Kidney (tissue), 13 donors: ENCODE measurements at regions not wholly inside any gene's neighbourhood (a gene's known extent, or its start where the extent isn't known, plus 50 kb on each side); places are given as distances from the start of the nearest gene placed in this dataset.

Experiments
- DNase-seq, 5 donors: peaks; one replicate each; pipeline ENCODE4 v3.0.0-alpha.2; 2013 to 2020
- FAIRE-seq: peaks from 2 replicates; lab custom pipeline; 2012; peaks lifted over from hg19 to GRCh38; lab: Jason Lieb, UNC
- H3K27ac ChIP-seq, 2 donors: one replicate each; pipeline ENCODE4 v1.7.0; 2013; ENCODE audit warnings: low read depth in 2 of 2, low read length in 2 of 2, inconsistent platforms in 1 of 2
- H3K27me3 ChIP-seq: one replicate; pipeline ENCODE4 v1.7.1; 2013; ENCODE audit warnings: low read length, inconsistent platforms; ENCODE audit not compliant: control insufficient read depth, insufficient read depth
- H3K36me3 ChIP-seq, 3 donors: one replicate each; pipeline versions ENCODE4 v1.7.0 to v1.7.1; 2013; ENCODE audit warnings: low read length in 3 of 3, control low read depth in 1 of 3, inconsistent platforms in 1 of 3; ENCODE audit not compliant: insufficient read depth in 3 of 3, control insufficient read depth in 2 of 3
- H3K4me1 ChIP-seq, 3 donors: one replicate each; pipeline versions ENCODE4 v1.7.0 to v1.7.1; 2013; ENCODE audit warnings: low read length in 3 of 3, inconsistent platforms in 1 of 3, low read depth in 1 of 3; ENCODE audit not compliant: control insufficient read depth in 2 of 3, insufficient read depth in 2 of 3
- H3K4me3 ChIP-seq, 3 donors: one replicate each; pipeline versions ENCODE4 v1.7.0 to v1.8.1; 2013; ENCODE audit warnings: low read length in 3 of 3, control low read depth in 1 of 3, inconsistent platforms in 1 of 3
- H3K9ac ChIP-seq, 3 donors: one replicate each; pipeline versions ENCODE4 v1.7.0 to v1.7.1; 2013; ENCODE audit warnings: low read length in 3 of 3, control low read depth in 1 of 3, inconsistent platforms in 1 of 3
- H3K9me3 ChIP-seq, 3 donors: one replicate each; pipeline versions ENCODE4 v1.7.0 to v1.7.1; 2013; ENCODE audit warnings: low read length in 3 of 3, control low read depth in 1 of 3, inconsistent platforms in 1 of 3; ENCODE audit not compliant: control insufficient read depth in 2 of 3, insufficient read depth in 1 of 3
- CTCF ChIP-seq: IDR thresholded peaks from 3 replicates; pipeline ENCODE4 v1.5.1; 2012; ENCODE audit warnings: mild to moderate bottlenecking, moderate library complexity, borderline replicate concordance; ENCODE audit not compliant: insufficient read depth; ENCODE audit errors: extremely low read depth
- intact Hi-C: fragments of 100-400 bp; cut with DNase I; formaldehyde crosslinking; loops from one replicate; pipeline ENCODE4 v1.11.1; 2022
- donor health status: control.
- donor health status: control.
- donor health status: control.
- donor health status: control.
- donor health status: control.
- donor health status: DM: yes; HTN: yes; CAD: no.
- donor health status: Normal renal cell carcinoma (clear cell type).

DNA sequence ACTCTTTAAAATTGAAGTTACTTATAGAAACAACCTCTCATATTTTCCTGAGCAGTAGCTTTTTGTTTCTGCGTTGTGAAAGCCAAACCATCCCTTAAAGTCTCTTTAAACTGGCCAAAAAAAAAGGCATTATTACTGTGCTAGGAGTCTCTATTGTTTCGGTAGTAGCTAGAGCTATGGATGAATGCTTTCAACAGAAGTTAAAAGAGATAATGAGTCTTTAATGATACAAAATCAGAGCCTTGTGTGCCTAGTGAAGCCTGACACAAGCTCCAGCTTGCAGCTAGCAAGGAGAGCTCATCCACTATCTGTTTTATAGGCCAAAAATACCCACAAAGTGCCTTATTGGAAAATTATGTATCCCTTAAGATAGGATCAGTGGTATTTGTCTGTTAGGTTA is 360.4 kb upstream of the CDIN1 start:
- H3K27ac ChIP-seq: no peak overlapping the region
- H3K27me3 ChIP-seq: no peaks in the 10 kb centered on the region
- H3K9ac ChIP-seq: no peak overlapping the region
- H3K4me1 ChIP-seq: no peaks in the 10 kb centered on the region
- FAIRE-seq: no peak
- intact Hi-C loops: no loop called here
- TF ChIP-seq CTCF: no peak
- no peak for DNase-seq
- no peaks in the 10 kb centered on the region for H3K36me3 ChIP-seq
- H3K9me3 ChIP-seq: peaks cover 0 to 8% (median 0%) of the 10 kb centered on the region in 3 donors
- no peak overlapping the region for H3K4me3 ChIP-seq

- Histone ChIP-seq H3K36me3 (no peaks in the 10 kb centered on the region), H3K4me3 (no peak overlapping the region), H3K27me3 (no peaks in the 10 kb centered on the region), H3K27ac (no peak overlapping the region), H3K9ac (no peak overlapping the region), H3K9me3 (peaks cover 0 to 12% (median 0%) of the 10 kb centered on the region in 3 donors), H3K4me1 (no peaks in the 10 kb centered on the region)
- peak in 1 of 5 donors; percentile 36 for DNase-seq
- intact Hi-C loops: no loop called here
- TF ChIP-seq CTCF: no peak
- FAIRE-seq: no peak
Measured at GRCh38 chr15:36221992-36222391, 357.4 kb upstream of the CDIN1 start.

- no peak overlapping the region for H3K9ac ChIP-seq
- no peaks in the 10 kb centered on the region for H3K27me3 ChIP-seq
- TF ChIP-seq CTCF: no peak
- H3K4me1 ChIP-seq: no peaks in the 10 kb centered on the region
- no peak overlapping the region for H3K27ac ChIP-seq
- DNase-seq (no peak), FAIRE-seq (no peak)
- H3K4me3 ChIP-seq: no peak overlapping the region
- intact Hi-C loops: no loop called here
- no peaks in the 10 kb centered on the region for H3K36me3 ChIP-seq
- no peaks in the 10 kb centered on the region for H3K9me3 ChIP-seq
Measured at GRCh38 chr15:36230776-36231175, 348.6 kb upstream of the CDIN1 start.

DNA sequence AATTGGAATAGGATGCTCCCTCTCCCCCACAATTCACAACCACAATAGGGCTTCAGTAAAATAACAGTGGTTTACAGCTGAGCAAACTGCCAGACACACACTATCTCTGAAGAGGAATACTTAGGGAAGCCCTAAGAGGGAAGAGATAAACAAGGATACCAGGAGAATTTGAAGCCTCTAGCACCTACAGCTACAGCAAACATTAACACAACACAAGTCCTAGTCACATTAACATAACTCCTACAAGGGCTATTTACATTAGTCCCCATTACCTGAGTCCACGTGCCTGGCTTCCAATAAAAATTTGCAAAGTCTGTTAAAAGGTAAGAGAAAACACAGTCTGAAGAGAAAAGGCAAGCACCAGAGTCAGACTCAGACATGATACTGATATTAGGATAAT is 346.9 kb upstream of the CDIN1 start:
- DNase-seq (no peak), FAIRE-seq (no peak)
- Histone ChIP-seq H3K9me3 (no peaks in the 10 kb centered on the region), H3K4me3 (no peak overlapping the region), H3K9ac (no peak overlapping the region), H3K4me1 (no peaks in the 10 kb centered on the region), H3K27me3 (no peaks in the 10 kb centered on the region), H3K36me3 (no peaks in the 10 kb centered on the region), H3K27ac (no peak overlapping the region)
- no peak for TF ChIP-seq CTCF
- intact Hi-C loops: no loop called here
